Psoas muscle (tissue), 7 donors: ENCODE measurements at regions not wholly inside any gene's neighbourhood (a gene's known extent, or its start where the extent isn't known, plus 50 kb on each side); places are given as distances from the start of the nearest gene placed in this dataset.

Experiments used
- ATAC-seq, 4 donors: fragments of 200-7000 bp; cut with Tn5 transposase; one replicate each; pipeline ENCODE4 v1.9.1; 2020; ENCODE audit warnings: moderate library complexity in 3 of 4, mild to moderate bottlenecking in 2 of 4
- DNase-seq, 2 donors: peaks; one replicate each; pipeline ENCODE4 v3.0.0-alpha.2; 2020
- H3K27ac ChIP-seq: fragments of 200-600 bp; one replicate; pipeline ENCODE4 v1.8.0; 2022
- H3K27me3 ChIP-seq, 3 donors: fragments of 200-600 bp in 1 of 3; one replicate each; pipeline versions ENCODE4 v1.6.1 to v1.8.0; 2013 to 2022; ENCODE audit warnings: low read length in 2 of 3, mild to moderate bottlenecking in 2 of 3, moderate library complexity in 1 of 3; ENCODE audit not compliant: insufficient read depth in 3 of 3
- H3K36me3 ChIP-seq, 2 donors: fragments of 200-600 bp in 1 of 2; one replicate each; pipeline versions ENCODE4 v1.6.1 to v1.8.0; 2013 to 2022; ENCODE audit warnings: low read depth in 1 of 2, mild to moderate bottlenecking in 1 of 2, moderate library complexity in 1 of 2; ENCODE audit not compliant: insufficient read depth in 1 of 2
- H3K4me1 ChIP-seq: fragments of 200-600 bp; one replicate; pipeline ENCODE4 v1.8.0; 2022
- H3K4me3 ChIP-seq: fragments of 200-600 bp; one replicate; pipeline ENCODE4 v1.8.0; 2022; ENCODE audit warnings: mild to moderate bottlenecking
- H3K9me3 ChIP-seq: fragments of 200-600 bp; one replicate; pipeline ENCODE4 v1.8.0; 2022
- CTCF ChIP-seq: fragments of 200-600 bp; IDR thresholded peaks from one replicate; pipeline ENCODE4 v1.8.0; 2022; ENCODE audit warnings: antibody characterized with exemption
- WGBS, 3 donors: extraction: QIAGEN DNeasy Blood & Tissue Kit; methylation state at CpG; one replicate each; pipeline versions ENCODE4 v1.1.6 to v1.1.7; 2013; 5-methylcytosine and 5-hydroxymethylcytosine counted together
- intact Hi-C, 2 donors: fragments of 100-400 bp; cut with DNase I; formaldehyde crosslinking; loops; one replicate each; pipeline versions ENCODE4 v1.11.0 to v1.14.2; 2022
- donor health status: healthy with polysubstance abuse.
- donor health status: DM: no; HTN: no; CAD: no; lungs with moderate emphysema.
- donor health status: Bipolar disorder and iron deficiency.
- donor health status: healthy.
- donor health status: DM: yes; HTN: yes; CAD: no.
- donor health status: DM: no; HTN: no; CAD: no.
- donor health status: DM: yes; HTN: yes; CAD: no.

GRCh38 chr1:4346131-4346530 is 308.3 kb upstream of the AJAP1 start:
- DNase-seq (no peak), ATAC-seq (no peak)
- 32 to 46% (median 32%) methylated on average over 4 of the region's 4 CpGs for WGBS, 3 donors
- H3K27me3 ChIP-seq, result peaks cover 0 to 2% (median 0%) of the 10 kb centered on the region in 3 donors
- H3K36me3 ChIP-seq, result no peaks in the 10 kb centered on the region
- H3K27ac ChIP-seq, result no peak overlapping the region
- no peaks in the 10 kb centered on the region for H3K9me3 ChIP-seq
- no peaks in the 10 kb centered on the region for H3K4me1 ChIP-seq
- no peak for TF ChIP-seq CTCF
- intact Hi-C loops, result no loop called here
- no peak overlapping the region for H3K4me3 ChIP-seq

- Histone ChIP-seq H3K27me3 (no peaks in the 10 kb centered on the region), H3K4me3 (no peak overlapping the region), H3K9me3 (no peaks in the 10 kb centered on the region), H3K27ac (no peak overlapping the region), H3K4me1 (no peaks in the 10 kb centered on the region), H3K36me3 (no peaks in the 10 kb centered on the region)
- no peak for ATAC-seq
- 57 to 74% (median 70%) methylated on average over 6 of the region's 6 CpGs for WGBS, 3 donors
- no peak for TF ChIP-seq CTCF
- intact Hi-C loops, result no loop called here
- no peak for DNase-seq
Measured at GRCh38 chr1:4351453-4351852, 303.0 kb upstream of the AJAP1 start.

- 69 to 81% (median 75%) methylated on average over 13 of the region's 13 CpGs for WGBS, 3 donors
Measured at GRCh38 chr1:4353090-4353856, 301.1 kb upstream of the AJAP1 start.

GRCh38 chr1:4355839-4356238 is 298.6 kb upstream of the AJAP1 start:
- no peaks in the 10 kb centered on the region for H3K9me3 ChIP-seq
- no peak overlapping the region for H3K27ac ChIP-seq
- H3K36me3 ChIP-seq, result no peaks in the 10 kb centered on the region
- H3K4me3 ChIP-seq, result no peak overlapping the region
- no peaks in the 10 kb centered on the region for H3K27me3 ChIP-seq
- no peak for TF ChIP-seq CTCF
- 49 to 72% (median 66%) methylated on average over 6 of the region's 6 CpGs for WGBS, 3 donors
- DNase-seq (no peak), ATAC-seq (no peak)
- intact Hi-C loops, result no loop called here
- H3K4me1 ChIP-seq, result no peaks in the 10 kb centered on the region

More at GRCh38 chr1:4353090-4353856, 301.1 kb upstream of the AJAP1 start:
- no peak for TF ChIP-seq CTCF
- intact Hi-C loops, result no loop called here
- H3K36me3 ChIP-seq, result no peaks in the 10 kb centered on the region
- H3K27ac ChIP-seq, result no peak overlapping the region
- H3K4me1 ChIP-seq, result no peaks in the 10 kb centered on the region
- DNase-seq (no peak), ATAC-seq (no peak)
- H3K4me3 ChIP-seq, result no peak overlapping the region
- no peaks in the 10 kb centered on the region for H3K9me3 ChIP-seq
- H3K27me3 ChIP-seq, result no peaks in the 10 kb centered on the region
